ENCODE measurements at regions not wholly inside any gene's neighbourhood (a gene's known extent, or its start where the extent isn't known, plus 50 kb on each side); places are given as distances from the start of the nearest gene placed in this dataset.

DNA sequence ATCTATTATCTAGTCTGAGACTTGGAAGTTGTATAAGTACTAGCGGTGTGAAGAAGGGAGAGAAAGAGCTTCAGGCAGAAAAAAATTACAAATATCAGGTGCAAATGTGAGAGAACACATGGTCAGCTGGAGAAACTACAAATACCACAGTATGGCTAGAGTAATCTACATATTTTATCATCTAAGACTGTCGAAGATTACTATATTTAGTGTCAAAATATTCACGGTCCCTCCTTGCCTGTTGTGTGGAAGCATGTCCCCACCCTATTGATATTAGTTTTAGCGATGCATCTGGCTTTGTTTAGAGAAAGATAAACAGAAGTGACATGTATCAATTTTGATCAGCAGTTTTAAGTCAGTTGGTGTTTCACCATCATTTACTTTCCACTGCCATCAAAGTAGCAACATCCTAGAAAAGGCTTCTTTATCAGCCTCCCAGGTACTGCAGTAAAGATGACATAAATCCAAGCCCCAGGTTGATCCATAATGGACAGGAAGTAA lies 90.5 kb upstream of the ITGA4 start:
- TF ChIP-seq, protein P1, sequence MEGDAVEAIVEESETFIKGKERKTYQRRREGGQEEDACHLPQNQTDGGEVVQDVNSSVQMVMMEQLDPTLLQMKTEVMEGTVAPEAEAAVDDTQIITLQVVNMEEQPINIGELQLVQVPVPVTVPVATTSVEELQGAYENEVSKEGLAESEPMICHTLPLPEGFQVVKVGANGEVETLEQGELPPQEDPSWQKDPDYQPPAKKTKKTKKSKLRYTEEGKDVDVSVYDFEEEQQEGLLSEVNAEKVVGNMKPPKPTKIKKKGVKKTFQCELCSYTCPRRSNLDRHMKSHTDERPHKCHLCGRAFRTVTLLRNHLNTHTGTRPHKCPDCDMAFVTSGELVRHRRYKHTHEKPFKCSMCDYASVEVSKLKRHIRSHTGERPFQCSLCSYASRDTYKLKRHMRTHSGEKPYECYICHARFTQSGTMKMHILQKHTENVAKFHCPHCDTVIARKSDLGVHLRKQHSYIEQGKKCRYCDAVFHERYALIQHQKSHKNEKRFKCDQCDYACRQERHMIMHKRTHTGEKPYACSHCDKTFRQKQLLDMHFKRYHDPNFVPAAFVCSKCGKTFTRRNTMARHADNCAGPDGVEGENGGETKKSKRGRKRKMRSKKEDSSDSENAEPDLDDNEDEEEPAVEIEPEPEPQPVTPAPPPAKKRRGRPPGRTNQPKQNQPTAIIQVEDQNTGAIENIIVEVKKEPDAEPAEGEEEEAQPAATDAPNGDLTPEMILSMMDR (IDR thresholded peaks at IDR 0.05; ENCODE audit: poor library complexity) = no peak
- TF ChIP-seq EZH2phosphoT487 (IDR thresholded peaks at IDR 0.05; ENCODE audit: low read depth, severe bottlenecking, unreplicated experiment) (no peak), EZH2 (IDR thresholded peaks at IDR 0.05; ENCODE audit: borderline replicate concordance) (no peak)

All from hepatocyte (in vitro differentiated cells).